HEK293 (cell line): ENCODE measurements at regions not wholly inside any gene's neighbourhood (a gene's known extent, or its start where the extent isn't known, plus 50 kb on each side); places are given as distances from the start of the nearest gene placed in this dataset.

Experiments
- CTCF ChIA-PET: fragments of 350-600 bp; formaldehyde crosslinking; extraction: SDS; loops from one replicate; lab custom pipeline; 2021; ENCODE audit warnings: antibody characterized with exemption; lab: Yijun Ruan, JAX
- POLR2A ChIA-PET: fragments of 300-600 bp; formaldehyde crosslinking; extraction: SDS; loops from one replicate; lab custom pipeline; 2020; ENCODE audit warnings: antibody characterized with exemption, inconsistent platforms; lab: Yijun Ruan, JAX
- H3K27ac ChIP-seq: fragments of 200-500 bp; sonication (Bioruptor generic); 2 replicates; pipeline ENCODE4 v1.5.1; 2014; ENCODE audit warnings: low read depth, low read length, control low read depth, inconsistent platforms; ENCODE audit errors: extremely low read depth
- H3K36me3 ChIP-seq, 2 experiments: fragments of 200-500 bp in 1 of 2; sonication (Bioruptor generic) in 1 of 2; 1 replicate in 1 of 2; 2 replicates in 1 of 2; pipeline ENCODE4 v1.5.1; 2014 to 2017; ENCODE audit warnings: inconsistent platforms in 2 of 2, low read length in 2 of 2; ENCODE audit not compliant: control insufficient read depth in 2 of 2, insufficient read depth in 1 of 2
- H3K4me1 ChIP-seq: fragments of 200-500 bp; sonication (Bioruptor generic); 2 replicates; pipeline ENCODE4 v1.5.1; 2014; ENCODE audit warnings: mild to moderate bottlenecking, low read length, inconsistent platforms; ENCODE audit not compliant: control insufficient read depth, insufficient read depth
- H3K4me3 ChIP-seq: 2 replicates; pipeline ENCODE4 v1.5.1; 2011; ENCODE audit warnings: low read depth, mild to moderate bottlenecking, control low read depth, low read length, moderate library complexity
- H3K9me3 ChIP-seq: fragments of 200-500 bp; sonication (Bioruptor generic); 2 replicates; pipeline ENCODE4 v1.5.1; 2014; ENCODE audit warnings: low read depth, low read length, inconsistent platforms; ENCODE audit not compliant: control insufficient read depth, insufficient read depth
- GLI2 ChIP-seq: fragments of 450-650 bp; formaldehyde crosslinking; IDR thresholded peaks from 2 replicates; pipeline ENCODE4; 2017; ENCODE audit warnings: missing biosample characterization, missing genetic modification characterization, low read depth, borderline replicate concordance
- KLF17 ChIP-seq: fragments of 450-650 bp; formaldehyde crosslinking; IDR thresholded peaks from 2 replicates; pipeline ENCODE4 v1.5.1; 2016; ENCODE audit warnings: missing biosample characterization, missing genetic modification characterization
- SCRT1 ChIP-seq: fragments of 450-650 bp; formaldehyde crosslinking; IDR thresholded peaks from 2 replicates; pipeline ENCODE4 v1.5.1; 2016; ENCODE audit warnings: missing biosample characterization, missing genetic modification characterization, borderline replicate concordance
- ZBTB11 ChIP-seq: fragments of 450-650 bp; formaldehyde crosslinking; conservative IDR thresholded peaks from 2 replicates; pipeline ENCODE4 v1.5.1; 2016; ENCODE audit warnings: low read depth, missing biosample characterization, missing genetic modification characterization
- ZFP41 ChIP-seq: fragments of 450-650 bp; formaldehyde crosslinking; IDR thresholded peaks from 2 replicates; pipeline ENCODE4 v1.5.1; 2016; ENCODE audit warnings: missing biosample characterization, missing genetic modification characterization, borderline replicate concordance
- ZIC2 ChIP-seq: fragments of 450-650 bp; formaldehyde crosslinking; IDR thresholded peaks from 2 replicates; pipeline ENCODE4 v1.5.1; 2016; ENCODE audit warnings: missing biosample characterization, missing genetic modification characterization
- ZNF146 ChIP-seq: fragments of 450-650 bp; formaldehyde crosslinking; IDR thresholded peaks from 2 replicates; pipeline ENCODE4 v1.5.1; 2016; ENCODE audit warnings: missing biosample characterization, missing genetic modification characterization
- ZNF23 ChIP-seq: fragments of 450-650 bp; formaldehyde crosslinking; IDR thresholded peaks from 2 replicates; pipeline ENCODE4 v1.5.1; 2016; ENCODE audit warnings: missing biosample characterization, missing genetic modification characterization, borderline replicate concordance
- ZNF488 ChIP-seq: fragments of 450-650 bp; formaldehyde crosslinking; IDR thresholded peaks from 2 replicates; pipeline ENCODE4 v1.5.1; 2016; ENCODE audit warnings: missing biosample characterization, missing genetic modification characterization
- ZNF514 ChIP-seq: fragments of 450-650 bp; formaldehyde crosslinking; IDR thresholded peaks from 2 replicates; pipeline ENCODE4 v1.5.1; 2016; ENCODE audit warnings: missing biosample characterization, missing genetic modification characterization
- ZNF530 ChIP-seq: fragments of 450-650 bp; formaldehyde crosslinking; IDR thresholded peaks from 2 replicates; pipeline ENCODE4 v1.5.1; 2016; ENCODE audit warnings: low read depth, missing biosample characterization, missing genetic modification characterization
- ZNF560 ChIP-seq: fragments of 450-650 bp; formaldehyde crosslinking; IDR thresholded peaks from 2 replicates; pipeline ENCODE4 v1.5.1; 2017; ENCODE audit warnings: missing biosample characterization, missing genetic modification characterization, borderline replicate concordance
- ZNF610 ChIP-seq: fragments of 450-650 bp; formaldehyde crosslinking; IDR thresholded peaks from 2 replicates; pipeline ENCODE4 v1.5.1; 2016; ENCODE audit warnings: missing biosample characterization, missing genetic modification characterization, borderline replicate concordance
- ZNF629 ChIP-seq: fragments of 450-650 bp; formaldehyde crosslinking; IDR thresholded peaks from 2 replicates; pipeline ENCODE4 v1.5.1; 2017; ENCODE audit warnings: missing biosample characterization, missing genetic modification characterization
- ZNF707 ChIP-seq: fragments of 450-650 bp; formaldehyde crosslinking; IDR thresholded peaks from 2 replicates; pipeline ENCODE4 v1.5.1; 2016; ENCODE audit warnings: missing biosample characterization, missing genetic modification characterization
- ZNF777 ChIP-seq: fragments of 450-650 bp; formaldehyde crosslinking; IDR thresholded peaks from 2 replicates; pipeline ENCODE4 v1.5.1; 2017; ENCODE audit warnings: missing biosample characterization, missing genetic modification characterization, borderline replicate concordance
- ZNF843 ChIP-seq: fragments of 450-650 bp; formaldehyde crosslinking; IDR thresholded peaks from 2 replicates; pipeline ENCODE4 v1.5.1; 2016; ENCODE audit warnings: missing biosample characterization, missing genetic modification characterization

- TF ChIP-seq ZNF843 (tag by site-specific recombination) (no peak), ZFP41 (tag by site-specific recombination) (no peak), ZIC2 (tag by site-specific recombination) (no peak), ZNF146 (tag by site-specific recombination) (no peak), ZNF488 (tag by site-specific recombination) (no peak)
- TF ChIP-seq, all 188 proteins: peak for 0
These were observed 91.1 kb upstream of the ACTRT2 start (continued) for GRCh38 chr1:2930016-2930815.

GRCh38 chr1:2930913-2931723 is 90.1 kb upstream of the ACTRT2 start:
- H3K4me3 ChIP-seq, result no peak overlapping the region
- no peaks in the 10 kb centered on the region for H3K36me3 ChIP-seq
- TF ChIP-seq ZNF514 (tag by site-specific recombination), result no peak
- TF ChIP-seq ZNF629 (tag by site-specific recombination), result no peak
- TF ChIP-seq GLI2, result no peak
- TF ChIP-seq ZNF610 (tag by site-specific recombination), result no peak
- TF ChIP-seq ZNF530, result no peak
- TF ChIP-seq ZNF560 (tag by site-specific recombination), result no peak
- TF ChIP-seq SCRT1 (tag by site-specific recombination), result no peak
- TF ChIP-seq KLF17 (tag by site-specific recombination), result no peak
- no peak for TF ChIP-seq ZNF777
- TF ChIP-seq ZNF23 (tag by site-specific recombination), result no peak
- TF ChIP-seq ZNF707 (tag by site-specific recombination), result no peak
- no peak for TF ChIP-seq ZBTB11 (tag by site-specific recombination)
- no peaks in the 10 kb centered on the region for H3K9me3 ChIP-seq
- POLR2A ChIA-PET, result no interaction called here
- CTCF ChIA-PET, result interaction anchor here (0.9 kb wide), 1 partner anchor 10 kb away, joined by 4 read pairs; no protein-coding TSS in a partner anchor
- H3K27ac ChIP-seq, result no peak overlapping the region
- no peaks in the 10 kb centered on the region for H3K4me1 ChIP-seq
